AG09319 (cell line): ENCODE measurements at regions not wholly inside any gene's neighbourhood (a gene's known extent, or its start where the extent isn't known, plus 50 kb on each side); places are given as distances from the start of the nearest gene placed in this dataset.
A peak's percentile ranks its signal among the peaks of the same experiment; 100 is the strongest.

ENCODE experiments used
- DNase-seq: peaks from one replicate; pipeline ENCODE4 v3.0.0-alpha.2; 2010; ENCODE audit warnings: low read depth; ENCODE audit errors: extremely low read depth
- CTCF ChIP-seq: IDR thresholded peaks from 2 replicates; pipeline ENCODE4 v1.5.1; 2011; ENCODE audit warnings: low read depth, mild to moderate bottlenecking, inconsistent platforms, low read length, moderate library complexity

- TF ChIP-seq CTCF: no peak
- no peak for DNase-seq
Measured at GRCh38 chr2:146734821-146735190, 1110.0 kb upstream of the ACVR2A start.

GRCh38 chr2:146734042-146734820, 1110.6 kb upstream of the ACVR2A start:
- DNase-seq: peak; percentile 31
- TF ChIP-seq CTCF: peak; percentile 49

- DNase-seq: no peak
- TF ChIP-seq CTCF: no peak
Measured at GRCh38 chr2:146730882-146731281, 1113.9 kb upstream of the ACVR2A start.

- TF ChIP-seq CTCF: no peak
- no peak for DNase-seq
Measured at GRCh38 chr2:146721486-146721885, 1123.3 kb upstream of the ACVR2A start.

- no peak for DNase-seq
- TF ChIP-seq CTCF: no peak
Measured at GRCh38 chr2:146720170-146720569, 1124.7 kb upstream of the ACVR2A start.

GRCh38 chr2:146716591-146716990, 1128.2 kb upstream of the ACVR2A start:
- no peak for TF ChIP-seq CTCF
- DNase-seq: no peak

- no peak for DNase-seq
- no peak for TF ChIP-seq CTCF
Measured at GRCh38 chr2:146709004-146709403, 1135.8 kb upstream of the ACVR2A start.
